Fibroblast of peridontal ligament (primary cell): ENCODE measurements at regions not wholly inside any gene's neighbourhood (a gene's known extent, or its start where the extent isn't known, plus 50 kb on each side); places are given as distances from the start of the nearest gene placed in this dataset.
"Not testable (repeated sequence)": the region's sequence is repeated elsewhere in the genome, so short reads cannot be mapped to it uniquely, and the experiment has no call there.

ENCODE experiments used
- DNase-seq: peaks from one replicate; pipeline ENCODE4 v3.0.0-alpha.2; 2010; ENCODE audit errors: extremely low read depth

- peak; percentile 60 for DNase-seq
Measured at GRCh38 chr15:39028069-39028468, 463.5 kb upstream of the RASGRP1 start.

GRCh38 chr15:39029741-39030140 is 465.1 kb upstream of the RASGRP1 start:
- no peak for DNase-seq

GRCh38 chr15:39030291-39031070 is 465.9 kb upstream of the RASGRP1 start:
- peak; percentile 14 for DNase-seq

GRCh38 chr15:39031596-39031995 is 467.0 kb upstream of the RASGRP1 start:
- no peak for DNase-seq

- no peak for DNase-seq
Measured at GRCh38 chr15:39034816-39035215, 470.2 kb upstream of the RASGRP1 start.

- not testable (repeated sequence) for DNase-seq
Measured at GRCh38 chr15:39037611-39038010, 473.0 kb upstream of the RASGRP1 start.

GRCh38 chr15:39040861-39041260 is 476.2 kb upstream of the RASGRP1 start:
- no peak for DNase-seq

- DNase-seq = no peak
Measured at GRCh38 chr15:39041979-39042495, 477.4 kb upstream of the RASGRP1 start.

- no peak for DNase-seq
Measured at GRCh38 chr15:39051626-39052322, 487.2 kb upstream of the RASGRP1 start.

GRCh38 chr15:39052323-39052705 is 487.7 kb upstream of the RASGRP1 start:
- DNase-seq = no peak

- DNase-seq = no peak
Measured at GRCh38 chr15:39053480-39053879, 488.9 kb upstream of the RASGRP1 start.

GRCh38 chr15:39054128-39054732 is 489.6 kb upstream of the RASGRP1 start:
- DNase-seq = no peak

GRCh38 chr15:39056357-39056756 is 491.7 kb upstream of the RASGRP1 start:
- no peak for DNase-seq

GRCh38 chr15:39058351-39059131 is 493.9 kb upstream of the RASGRP1 start:
- DNase-seq = no peak

- DNase-seq = no peak
Measured at GRCh38 chr15:39059917-39060316, 495.3 kb upstream of the RASGRP1 start.

GRCh38 chr15:39061952-39062464 is 497.4 kb upstream of the RASGRP1 start:
- DNase-seq = no peak

GRCh38 chr15:39066677-39067076 is 502.1 kb upstream of the RASGRP1 start:
- no peak for DNase-seq

GRCh38 chr15:39074341-39074985 is 506.4 kb upstream of the THBS1 start:
- no peak for DNase-seq

- peak; percentile 74 for DNase-seq
Measured at GRCh38 chr15:39075311-39075710, 505.6 kb upstream of the THBS1 start.

- no peak for DNase-seq
Measured at GRCh38 chr15:39075756-39076341, 505.0 kb upstream of the THBS1 start.

GRCh38 chr15:39078026-39078425 is 502.9 kb upstream of the THBS1 start:
- DNase-seq = no peak
